ENCODE measurements at regions not wholly inside any gene's neighbourhood (a gene's known extent, or its start where the extent isn't known, plus 50 kb on each side); places are given as distances from the start of the nearest gene placed in this dataset.
"Not testable (repeated sequence)": the region's sequence is repeated elsewhere in the genome, so short reads cannot be mapped to it uniquely, and the experiment has no call there.

- in situ Hi-C loops (cut with HindIII; ENCODE audit: low pct_unique_long_range_greater_than_20kb, low sequenced_read_pairs), result no loop called here
- DNase-seq (ENCODE audit: low read depth, low spot score), result no peak
Measured at GRCh38 chr9:134538856-134539566, 102.6 kb upstream of the COL5A1 start.

GRCh38 chr9:134539586-134540194 lies 101.9 kb upstream of the COL5A1 start:
- in situ Hi-C loops (cut with HindIII; ENCODE audit: low pct_unique_long_range_greater_than_20kb, low sequenced_read_pairs), result no loop called here

GRCh38 chr9:134540276-134541096 lies 101.1 kb upstream of the COL5A1 start:
- DNase-seq (ENCODE audit: low read depth, low spot score), result no peak
- in situ Hi-C loops (cut with HindIII; ENCODE audit: low pct_unique_long_range_greater_than_20kb, low sequenced_read_pairs), result no loop called here

More at GRCh38 chr9:134539586-134540194, 101.9 kb upstream of the COL5A1 start:
- no peak for DNase-seq (ENCODE audit: low read depth, low spot score)

- in situ Hi-C loops (cut with HindIII; ENCODE audit: low pct_unique_long_range_greater_than_20kb, low sequenced_read_pairs), result no loop called here
- no peak for DNase-seq (ENCODE audit: low read depth, low spot score)
Measured at GRCh38 chr9:134541097-134541747, 100.4 kb upstream of the COL5A1 start.

- peak; percentile 60 for DNase-seq (ENCODE audit: low read depth, low spot score)
Measured at GRCh38 chr9:134544388-134545214, 97.0 kb upstream of the COL5A1 start.

GRCh38 chr9:134545215-134545542 lies 96.4 kb upstream of the COL5A1 start:
- DNase-seq (ENCODE audit: low read depth, low spot score), result no peak
- in situ Hi-C loops (cut with HindIII; ENCODE audit: low pct_unique_long_range_greater_than_20kb, low sequenced_read_pairs), result no loop called here

More at GRCh38 chr9:134544388-134545214, 97.0 kb upstream of the COL5A1 start:
- in situ Hi-C loops (cut with HindIII; ENCODE audit: low pct_unique_long_range_greater_than_20kb, low sequenced_read_pairs), result no loop called here

- no peak for DNase-seq (ENCODE audit: low read depth, low spot score)
- in situ Hi-C loops (cut with HindIII; ENCODE audit: low pct_unique_long_range_greater_than_20kb, low sequenced_read_pairs), result no loop called here
Measured at GRCh38 chr9:134545543-134546245, 95.9 kb upstream of the COL5A1 start.

- no peak for DNase-seq (ENCODE audit: low read depth, low spot score)
- in situ Hi-C loops (cut with HindIII; ENCODE audit: low pct_unique_long_range_greater_than_20kb, low sequenced_read_pairs), result no loop called here
Measured at GRCh38 chr9:134546246-134546731, 95.3 kb upstream of the COL5A1 start.

GRCh38 chr9:134546746-134547145 lies 94.9 kb upstream of the COL5A1 start:
- no peak for DNase-seq (ENCODE audit: low read depth, low spot score)
- in situ Hi-C loops (cut with HindIII; ENCODE audit: low pct_unique_long_range_greater_than_20kb, low sequenced_read_pairs), result no loop called here

- no peak for DNase-seq (ENCODE audit: low read depth, low spot score)
- in situ Hi-C loops (cut with HindIII; ENCODE audit: low pct_unique_long_range_greater_than_20kb, low sequenced_read_pairs), result no loop called here
Measured at GRCh38 chr9:134547161-134548100, 94.2 kb upstream of the COL5A1 start.

GRCh38 chr9:134548185-134548584 lies 93.4 kb upstream of the COL5A1 start:
- in situ Hi-C loops (cut with HindIII; ENCODE audit: low pct_unique_long_range_greater_than_20kb, low sequenced_read_pairs), result no loop called here
- no peak for DNase-seq (ENCODE audit: low read depth, low spot score)

GRCh38 chr9:134548618-134549017 lies 93.0 kb upstream of the COL5A1 start:
- no peak for DNase-seq (ENCODE audit: low read depth, low spot score)
- in situ Hi-C loops (cut with HindIII; ENCODE audit: low pct_unique_long_range_greater_than_20kb, low sequenced_read_pairs), result no loop called here

GRCh38 chr9:134549336-134549735 lies 92.3 kb upstream of the COL5A1 start:
- in situ Hi-C loops (cut with HindIII; ENCODE audit: low pct_unique_long_range_greater_than_20kb, low sequenced_read_pairs), result no loop called here
- no peak for DNase-seq (ENCODE audit: low read depth, low spot score)

GRCh38 chr9:134550081-134550480 lies 91.5 kb upstream of the COL5A1 start:
- DNase-seq (ENCODE audit: low read depth, low spot score); in situ Hi-C loops (cut with HindIII; ENCODE audit: low pct_unique_long_range_greater_than_20kb, low sequenced_read_pairs): not testable (repeated sequence)

GRCh38 chr9:134550584-134550983 lies 91.0 kb upstream of the COL5A1 start:
- no peak for DNase-seq (ENCODE audit: low read depth, low spot score)
- in situ Hi-C loops (cut with HindIII; ENCODE audit: low pct_unique_long_range_greater_than_20kb, low sequenced_read_pairs), result no loop called here

GRCh38 chr9:134551176-134551575 lies 90.4 kb upstream of the COL5A1 start:
- in situ Hi-C loops (cut with HindIII; ENCODE audit: low pct_unique_long_range_greater_than_20kb, low sequenced_read_pairs), result no loop called here
- DNase-seq (ENCODE audit: low read depth, low spot score), result no peak

Data from SK-MEL-5 (cell line).